T-helper 2 cell (primary cell): ENCODE measurements at regions not wholly inside any gene's neighbourhood (a gene's known extent, or its start where the extent isn't known, plus 50 kb on each side); places are given as distances from the start of the nearest gene placed in this dataset.
"Not testable (repeated sequence)": the region's sequence is repeated elsewhere in the genome, so short reads cannot be mapped to it uniquely, and the experiment has no call there.

Experiments used
- DNase-seq, 5 experiments: peaks; one replicate each; pipeline versions ENCODE4 v3.0.0 to v3.0.0-alpha.2; 2012 to 2022

GRCh38 chr10:118917701-118918100 is 111.8 kb upstream of the NANOS1 start:
- no peak for DNase-seq

GRCh38 chr10:118918116-118918515 is 111.4 kb upstream of the NANOS1 start:
- DNase-seq: no peak

- DNase-seq: no peak
These were observed 110.9 kb upstream of the NANOS1 start for GRCh38 chr10:118918587-118918986.

- no peak for DNase-seq
These were observed 109.3 kb upstream of the NANOS1 start for GRCh38 chr10:118920206-118920605.

GRCh38 chr10:118922226-118922625 is 107.3 kb upstream of the NANOS1 start:
- DNase-seq: no peak

- no peak for DNase-seq
These were observed 106.5 kb upstream of the NANOS1 start for GRCh38 chr10:118922972-118923371.

- DNase-seq: no peak
These were observed 105.0 kb upstream of the NANOS1 start for GRCh38 chr10:118924493-118924892.

GRCh38 chr10:118925404-118926071 is 104.0 kb upstream of the NANOS1 start:
- no peak for DNase-seq

GRCh38 chr10:118926072-118926417 is 103.5 kb upstream of the NANOS1 start:
- DNase-seq: no peak

- DNase-seq: no peak
These were observed 103.1 kb upstream of the NANOS1 start for GRCh38 chr10:118926441-118926840.

GRCh38 chr10:118926903-118927302 is 102.6 kb upstream of the NANOS1 start:
- no peak for DNase-seq

GRCh38 chr10:118927321-118927720 is 102.2 kb upstream of the NANOS1 start:
- DNase-seq: no peak

- DNase-seq: no peak
These were observed 98.9 kb upstream of the NANOS1 start for GRCh38 chr10:118930614-118931013.

GRCh38 chr10:118931436-118931835 is 98.1 kb upstream of the NANOS1 start:
- DNase-seq: no peak

GRCh38 chr10:118932154-118932553 is 97.4 kb upstream of the NANOS1 start:
- not testable (repeated sequence) for DNase-seq

- no peak for DNase-seq
These were observed 92.3 kb upstream of the NANOS1 start for GRCh38 chr10:118937226-118937625.

GRCh38 chr10:118939211-118940007 is 90.1 kb upstream of the NANOS1 start:
- peak in 1 of 5 experiments; percentile 33 for DNase-seq

- DNase-seq: no peak
These were observed 89.1 kb upstream of the NANOS1 start for GRCh38 chr10:118940386-118940785.

GRCh38 chr10:118943253-118943652 is 86.3 kb upstream of the NANOS1 start:
- DNase-seq: no peak

GRCh38 chr10:118944959-118945633 is 84.4 kb upstream of the NANOS1 start:
- no peak for DNase-seq

- DNase-seq: no peak
These were observed 80.7 kb upstream of the NANOS1 start for GRCh38 chr10:118948786-118949185.

- peak in 1 of 5 experiments; percentile 2 for DNase-seq
These were observed 79.3 kb upstream of the NANOS1 start for GRCh38 chr10:118950190-118950680.

GRCh38 chr10:118950997-118951637 is 78.4 kb upstream of the NANOS1 start:
- DNase-seq: no peak
